Upper lobe of left lung (tissue), 6 donors: ENCODE measurements at regions not wholly inside any gene's neighbourhood (a gene's known extent, or its start where the extent isn't known, plus 50 kb on each side); places are given as distances from the start of the nearest gene placed in this dataset.
A peak's percentile ranks its signal among the peaks of the same experiment; 100 is the strongest.
"Not testable (repeated sequence)": the region's sequence is repeated elsewhere in the genome, so short reads cannot be mapped to it uniquely, and the experiment has no call there.

Experiments used
- ATAC-seq, 2 donors: fragments of 200-7000 bp; cut with Tn5 transposase; one replicate each; pipeline ENCODE4 v1.9.1; 2022; ENCODE audit warnings: mild to moderate bottlenecking in 2 of 2, moderate library complexity in 2 of 2; ENCODE audit not compliant: low FRiP score in 2 of 2
- DNase-seq, 2 donors: peaks; one replicate each; pipeline ENCODE4 v3.0.0-alpha.2; 2019 to 2020
- H3K27ac ChIP-seq, 4 donors: fragments of 200-600 bp; sonication (generic); one replicate each; pipeline ENCODE4 v1.5.1; 2016 to 2019
- H3K27me3 ChIP-seq, 4 donors: fragments of 200-600 bp; sonication (generic); one replicate each; pipeline ENCODE4 v1.5.1; 2017 to 2019
- H3K36me3 ChIP-seq, 4 donors: fragments of 200-600 bp; sonication (generic); one replicate each; pipeline ENCODE4 v1.5.1; 2016 to 2019
- H3K4me1 ChIP-seq, 4 donors: fragments of 200-600 bp; sonication (generic); one replicate each; pipeline ENCODE4 v1.5.1; 2018 to 2019
- H3K4me3 ChIP-seq, 4 donors: fragments of 200-600 bp; sonication (generic); one replicate each; pipeline ENCODE4 v1.5.1; 2017 to 2019; ENCODE audit warnings: mild to moderate bottlenecking in 2 of 4, moderate library complexity in 1 of 4
- H3K9me3 ChIP-seq, 4 donors: fragments of 200-600 bp; sonication (generic); one replicate each; pipeline ENCODE4 v1.5.1; 2018 to 2019
- EP300 ChIP-seq, 4 donors: sonication (generic); formaldehyde crosslinking; IDR thresholded peaks; one replicate each; pipeline ENCODE4 v1.5.1; 2017; ENCODE audit warnings: antibody characterized with exemption in 4 of 4, control low read depth in 2 of 4
- POLR2A ChIP-seq, 4 donors: fragments of 450-650 bp; IDR thresholded peaks; one replicate each; pipeline ENCODE4 v1.5.1; 2016 to 2017; ENCODE audit warnings: antibody characterized with exemption in 4 of 4, mild to moderate bottlenecking in 2 of 4
- POLR2AphosphoS5 ChIP-seq, 2 donors: sonication (generic); formaldehyde crosslinking; IDR thresholded peaks; one replicate each; pipeline ENCODE4 v1.5.1; 2017; ENCODE audit warnings: antibody characterized with exemption in 2 of 2
- WGBS, 2 donors: methylation state at CpG; one replicate each; pipeline ENCODE4 v1.1.5; 2017 to 2018; 5-methylcytosine and 5-hydroxymethylcytosine counted together
- TF ChIP-seq, protein P1 (sequence below), 6 experiments: fragments of 450-650 bp in 4 of 6; fragments of 200-600 bp in 2 of 6; sonication (generic) in 2 of 6; IDR thresholded peaks; one replicate each; pipeline ENCODE4 v1.5.1; 2016 to 2019; ENCODE audit warnings: antibody characterized with exemption in 6 of 6
- donor health status: DM: no; HTN: no; CAD: no; lungs with moderate emphysema.
- donor health status: DM: no; HTN: yes; CAD: no; lungs with severe emphysema.

DNA sequence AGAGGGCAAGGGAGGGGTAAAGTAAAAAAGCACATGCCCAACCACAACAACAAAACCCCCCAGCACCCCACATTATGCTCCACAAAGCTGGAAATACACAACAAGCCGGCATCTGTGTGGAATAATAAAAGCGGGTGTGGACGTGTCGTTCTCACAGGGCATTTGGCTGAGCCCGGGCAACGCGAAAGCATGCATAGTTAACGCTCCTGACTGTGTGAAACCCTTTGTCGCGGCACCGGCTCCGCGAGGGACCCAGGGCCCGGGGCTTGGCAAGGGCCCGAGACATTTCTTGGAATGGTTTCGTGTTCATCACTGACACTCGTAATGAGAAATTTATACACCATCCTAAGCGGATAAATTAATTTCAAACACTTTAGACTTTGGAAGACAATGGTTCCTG, 165.6 kb downstream of the INHBB start:
- TF ChIP-seq POLR2AphosphoS5 (IDR thresholded peaks at IDR 0.05) (no peak), POLR2A (IDR thresholded peaks at IDR 0.05) (no peak)
- TF ChIP-seq, protein P1, sequence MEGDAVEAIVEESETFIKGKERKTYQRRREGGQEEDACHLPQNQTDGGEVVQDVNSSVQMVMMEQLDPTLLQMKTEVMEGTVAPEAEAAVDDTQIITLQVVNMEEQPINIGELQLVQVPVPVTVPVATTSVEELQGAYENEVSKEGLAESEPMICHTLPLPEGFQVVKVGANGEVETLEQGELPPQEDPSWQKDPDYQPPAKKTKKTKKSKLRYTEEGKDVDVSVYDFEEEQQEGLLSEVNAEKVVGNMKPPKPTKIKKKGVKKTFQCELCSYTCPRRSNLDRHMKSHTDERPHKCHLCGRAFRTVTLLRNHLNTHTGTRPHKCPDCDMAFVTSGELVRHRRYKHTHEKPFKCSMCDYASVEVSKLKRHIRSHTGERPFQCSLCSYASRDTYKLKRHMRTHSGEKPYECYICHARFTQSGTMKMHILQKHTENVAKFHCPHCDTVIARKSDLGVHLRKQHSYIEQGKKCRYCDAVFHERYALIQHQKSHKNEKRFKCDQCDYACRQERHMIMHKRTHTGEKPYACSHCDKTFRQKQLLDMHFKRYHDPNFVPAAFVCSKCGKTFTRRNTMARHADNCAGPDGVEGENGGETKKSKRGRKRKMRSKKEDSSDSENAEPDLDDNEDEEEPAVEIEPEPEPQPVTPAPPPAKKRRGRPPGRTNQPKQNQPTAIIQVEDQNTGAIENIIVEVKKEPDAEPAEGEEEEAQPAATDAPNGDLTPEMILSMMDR (IDR thresholded peaks at IDR 0.05), result no peak
- H3K36me3 ChIP-seq, result no peaks in the 10 kb centered on the region
- H3K27ac ChIP-seq, result no peak overlapping the region
- no peak for ATAC-seq
- H3K4me3 ChIP-seq, result no peak overlapping the region
- 62 to 86% methylated on average over 18 of the region's 18 CpGs for WGBS, 2 donors
- H3K9me3 ChIP-seq, result no peaks in the 10 kb centered on the region
- no peaks in the 10 kb centered on the region for H3K27me3 ChIP-seq
- H3K4me1 ChIP-seq, result no peaks in the 10 kb centered on the region
- DNase-seq, result peak in 1 of 2 donors; percentile 69

DNA sequence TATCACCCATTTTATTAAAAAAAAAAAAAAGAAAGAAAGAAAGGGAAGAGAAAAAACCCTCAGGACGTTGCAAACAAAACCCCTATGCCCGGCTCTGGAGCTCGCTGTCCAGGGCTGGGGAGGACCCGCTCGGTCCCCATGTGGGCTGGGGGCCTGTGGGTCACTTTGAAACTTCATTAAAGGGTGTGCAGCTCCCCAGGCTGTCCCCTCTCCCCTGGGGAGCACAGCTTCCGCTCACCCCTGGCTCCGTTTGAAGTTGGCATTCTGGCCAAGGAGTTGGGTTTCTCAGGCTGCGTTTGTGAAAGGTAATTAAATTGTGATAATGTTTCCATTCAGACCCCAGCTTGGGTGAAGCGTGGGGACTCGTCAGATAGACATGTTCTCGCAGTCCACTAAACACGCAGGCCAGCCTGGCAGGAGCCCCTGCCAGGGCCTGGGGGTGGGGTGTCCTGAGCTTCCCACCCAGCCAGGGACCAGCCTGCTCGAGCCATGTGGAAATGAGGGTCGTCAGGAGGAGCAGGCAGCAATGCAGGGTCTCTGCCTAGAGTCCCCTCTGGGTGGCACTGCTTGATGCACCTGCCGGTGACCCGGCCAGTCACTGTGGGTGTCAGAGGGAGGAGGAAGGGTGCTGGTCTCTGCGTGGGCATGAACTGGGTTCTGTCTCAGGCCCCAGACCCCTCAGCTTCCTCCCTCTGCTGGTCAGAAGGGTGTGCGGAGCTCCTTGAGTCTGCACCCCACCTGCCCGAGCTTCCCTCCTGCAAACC, 166.2 kb downstream of the INHBB start:
- Histone ChIP-seq H3K36me3 (no peaks in the 10 kb centered on the region), H3K4me3 (no peak overlapping the region), H3K27ac (no peak overlapping the region), H3K9me3 (no peaks in the 10 kb centered on the region), H3K4me1 (no peaks in the 10 kb centered on the region), H3K27me3 (no peaks in the 10 kb centered on the region)
- DNase-seq, result peak in 1 of 2 donors; percentile 55
- TF ChIP-seq POLR2A (IDR thresholded peaks at IDR 0.05) (no peak), EP300 (IDR thresholded peaks at IDR 0.05) (no peak), POLR2AphosphoS5 (IDR thresholded peaks at IDR 0.05) (no peak)
- TF ChIP-seq, protein P1 (IDR thresholded peaks at IDR 0.05), result no peak
- ATAC-seq, result no peak
- 82 to 87% methylated on average over 9 to 18 of the region's 19 CpGs for WGBS, 2 donors

DNA sequence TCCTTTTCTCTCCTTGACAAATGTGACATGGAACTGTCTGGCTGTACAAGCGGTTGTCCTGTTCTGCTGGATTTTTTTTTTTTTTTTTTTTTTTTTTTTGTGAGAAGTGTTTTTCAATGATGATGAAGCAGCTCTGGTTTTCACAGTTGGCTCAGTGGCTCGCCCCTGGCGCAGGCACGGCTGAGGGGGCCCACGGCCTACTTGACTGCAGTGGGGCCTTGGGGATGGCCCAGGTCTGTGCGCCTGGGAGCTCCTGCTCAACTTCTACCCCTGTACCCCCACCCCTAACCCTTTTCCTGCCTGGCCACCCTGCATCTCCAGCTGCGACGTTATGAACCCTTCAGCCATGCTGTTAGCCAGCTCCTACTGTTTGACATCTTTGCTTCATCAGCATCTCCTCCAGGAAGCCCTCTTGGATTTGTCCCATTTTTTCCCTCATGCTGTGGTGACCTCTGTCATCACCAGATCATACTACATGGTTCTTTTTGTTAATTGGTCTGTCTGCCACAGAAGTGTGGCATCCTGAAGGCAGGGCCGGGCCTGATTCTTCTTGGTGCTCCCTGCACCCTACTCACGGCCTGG, 167.9 kb downstream of the INHBB start:
- Histone ChIP-seq H3K27me3 (no peaks in the 10 kb centered on the region), H3K9me3 (no peaks in the 10 kb centered on the region), H3K36me3 (no peaks in the 10 kb centered on the region), H3K4me3 (no peak overlapping the region), H3K4me1 (no peaks in the 10 kb centered on the region), H3K27ac (no peak overlapping the region)
- DNase-seq (peak in 1 of 2 donors; percentile 56), ATAC-seq (no peak)
- WGBS, 2 donors, result 89 to 90% methylated on average over 9 to 10 of the region's 10 CpGs
- TF ChIP-seq, protein P1 (IDR thresholded peaks at IDR 0.05), result no peak
- TF ChIP-seq POLR2AphosphoS5 (IDR thresholded peaks at IDR 0.05) (no peak), EP300 (IDR thresholded peaks at IDR 0.05) (no peak), POLR2A (IDR thresholded peaks at IDR 0.05) (no peak)

DNA sequence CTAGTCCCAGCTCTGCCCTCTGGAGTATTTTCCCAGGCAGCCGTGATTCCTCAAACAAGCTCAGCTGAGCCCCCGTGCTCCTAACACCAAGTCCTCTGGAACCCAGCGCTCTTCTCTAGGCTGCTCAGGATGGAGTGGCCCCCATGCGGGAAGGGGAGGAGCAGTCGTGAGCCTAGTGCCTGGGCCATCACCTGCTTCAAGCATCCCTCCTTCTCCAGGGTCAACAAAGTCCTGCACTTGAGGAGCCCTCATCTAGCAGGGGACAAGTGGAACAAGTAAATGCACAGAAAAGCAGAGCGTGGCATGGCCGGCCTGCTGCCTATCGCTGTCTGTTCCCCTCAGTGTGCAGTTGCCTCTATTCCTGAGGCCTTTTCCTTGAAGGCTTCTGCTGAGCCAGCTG, 168.6 kb downstream of the INHBB start:
- Histone ChIP-seq H3K27me3 (no peaks in the 10 kb centered on the region), H3K4me1 (no peaks in the 10 kb centered on the region), H3K36me3 (no peaks in the 10 kb centered on the region), H3K4me3 (no peak overlapping the region), H3K9me3 (no peaks in the 10 kb centered on the region), H3K27ac (no peak overlapping the region)
- 65 to 80% methylated on average over 3 to 8 of the region's 8 CpGs for WGBS, 2 donors
- ATAC-seq (no peak), DNase-seq (peak in 1 of 2 donors; percentile 47)
- no peak for TF ChIP-seq POLR2A (IDR thresholded peaks at IDR 0.05)
- TF ChIP-seq EP300 (IDR thresholded peaks at IDR 0.05), result no peak
- TF ChIP-seq, protein P1 (IDR thresholded peaks at IDR 0.05), result no peak
- no peak for TF ChIP-seq POLR2AphosphoS5 (IDR thresholded peaks at IDR 0.05)

DNA sequence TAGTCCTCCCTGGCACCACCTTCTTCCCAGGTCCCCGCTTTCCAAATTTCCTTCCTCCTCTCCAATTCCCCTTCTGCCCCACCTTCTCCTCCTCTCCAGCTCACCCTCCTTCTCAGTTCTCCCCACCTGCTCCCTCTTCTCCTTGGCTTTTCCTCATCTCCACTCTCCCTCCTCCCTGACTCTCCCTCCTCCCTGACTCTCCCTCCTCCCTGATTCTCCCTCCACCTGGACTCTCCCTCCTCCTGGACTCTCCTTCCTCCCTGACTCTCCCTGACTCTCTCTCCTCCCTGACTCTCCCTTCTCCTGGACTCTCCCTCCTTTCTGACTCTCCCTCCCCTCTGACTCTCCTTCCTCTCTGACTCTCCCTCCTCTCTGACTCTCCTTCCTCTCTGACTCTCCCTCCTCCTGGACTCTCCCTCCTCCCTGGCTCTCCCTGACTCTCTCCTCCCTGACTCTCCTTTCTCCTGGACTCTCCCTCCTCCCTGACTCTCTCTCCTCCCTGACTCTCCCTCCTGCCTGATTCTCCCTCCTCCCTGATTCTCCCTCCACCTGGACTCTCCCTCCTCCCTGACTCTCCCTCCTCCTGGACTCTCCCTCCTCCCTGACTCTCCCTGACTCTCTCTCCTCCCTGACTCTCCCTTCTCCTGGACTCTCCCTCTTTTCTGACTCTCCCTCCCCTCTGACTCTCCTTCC, 169.3 kb downstream of the INHBB start:
- H3K27me3 ChIP-seq, H3K4me1 ChIP-seq, H3K4me3 ChIP-seq, DNase-seq, H3K27ac ChIP-seq, ATAC-seq, H3K9me3 ChIP-seq, H3K36me3 ChIP-seq: not testable (repeated sequence)
- 81 to 94% methylated on average over 1 of the region's 1 CpG for WGBS, 2 donors
